GM21723 (cell line): ENCODE measurements at regions not wholly inside any gene's neighbourhood (a gene's known extent, or its start where the extent isn't known, plus 50 kb on each side); places are given as distances from the start of the nearest gene placed in this dataset.
"Not testable (repeated sequence)": the region's sequence is repeated elsewhere in the genome, so short reads cannot be mapped to it uniquely, and the experiment has no call there.

Experiments used
- ATAC-seq: cut with Tn5 transposase; IDR thresholded peaks from one replicate; pipeline ENCODE4 v1.9.1; 2021; ENCODE audit warnings: mild to moderate bottlenecking, moderate library complexity; ENCODE audit not compliant: unreplicated experiment

GRCh38 chrX:139063364-139063763 lies 351.8 kb upstream of the FGF13 start:
- no peak for ATAC-seq

- ATAC-seq, result peak; percentile 57
Measured at GRCh38 chrX:139058831-139059495, 347.4 kb upstream of the FGF13 start.

GRCh38 chrX:139052461-139052860 lies 340.9 kb upstream of the FGF13 start:
- ATAC-seq, result no peak

- ATAC-seq, result no peak
Measured at GRCh38 chrX:139049465-139049864, 337.9 kb upstream of the FGF13 start.

- ATAC-seq, result no peak
Measured at GRCh38 chrX:139044680-139045079, 333.2 kb upstream of the FGF13 start.

GRCh38 chrX:139039041-139039440 lies 327.5 kb upstream of the FGF13 start:
- no peak for ATAC-seq

GRCh38 chrX:139026811-139027210 lies 315.3 kb upstream of the FGF13 start:
- ATAC-seq, result no peak

GRCh38 chrX:139026406-139026805 lies 314.9 kb upstream of the FGF13 start:
- no peak for ATAC-seq

- no peak for ATAC-seq
Measured at GRCh38 chrX:139025816-139026215, 314.3 kb upstream of the FGF13 start.

GRCh38 chrX:139023531-139023930 lies 312.0 kb upstream of the FGF13 start:
- no peak for ATAC-seq

- ATAC-seq, result no peak
Measured at GRCh38 chrX:139020801-139021200, 309.3 kb upstream of the FGF13 start.

- no peak for ATAC-seq
Measured at GRCh38 chrX:139018436-139018835, 306.9 kb upstream of the FGF13 start.

- ATAC-seq, result no peak
Measured at GRCh38 chrX:139015627-139016026, 304.1 kb upstream of the FGF13 start.

- ATAC-seq, result no peak
Measured at GRCh38 chrX:139008185-139008584, 296.7 kb upstream of the FGF13 start.

- ATAC-seq, result not testable (repeated sequence)
Measured at GRCh38 chrX:139003856-139004527, 292.5 kb upstream of the FGF13 start.

GRCh38 chrX:139002319-139002718 lies 290.8 kb upstream of the FGF13 start:
- ATAC-seq, result no peak

GRCh38 chrX:138996268-138996667 lies 284.8 kb upstream of the FGF13 start:
- no peak for ATAC-seq

- no peak for ATAC-seq
Measured at GRCh38 chrX:138995458-138995857, 283.9 kb upstream of the FGF13 start.

- not testable (repeated sequence) for ATAC-seq
Measured at GRCh38 chrX:138990425-138990824, 278.9 kb upstream of the FGF13 start.

GRCh38 chrX:138986866-138987265 lies 275.3 kb upstream of the FGF13 start:
- ATAC-seq, result no peak

- no peak for ATAC-seq
Measured at GRCh38 chrX:138986235-138986634, 274.7 kb upstream of the FGF13 start.

- ATAC-seq, result no peak
Measured at GRCh38 chrX:138982365-138982764, 270.8 kb upstream of the FGF13 start.

- ATAC-seq, result no peak
Measured at GRCh38 chrX:138964501-138964900, 253.0 kb upstream of the FGF13 start.
